Fibroblast of skin of scalp (primary cell): ENCODE measurements at regions not wholly inside any gene's neighbourhood (a gene's known extent, or its start where the extent isn't known, plus 50 kb on each side); places are given as distances from the start of the nearest gene placed in this dataset.
"Not testable (repeated sequence)": the region's sequence is repeated elsewhere in the genome, so short reads cannot be mapped to it uniquely, and the experiment has no call there.

ENCODE experiments used
- DNase-seq: peaks from one replicate; pipeline ENCODE4 v3.0.0-alpha.2; 2013

- no peak for DNase-seq
Measured at GRCh38 chr5:38645508-38645907, 89.1 kb upstream of the LIFR start.

- no peak for DNase-seq
Measured at GRCh38 chr5:38648703-38649291, 92.4 kb upstream of the LIFR start.

- DNase-seq = no peak
Measured at GRCh38 chr5:38650540-38650939, 94.1 kb upstream of the LIFR start.

DNA sequence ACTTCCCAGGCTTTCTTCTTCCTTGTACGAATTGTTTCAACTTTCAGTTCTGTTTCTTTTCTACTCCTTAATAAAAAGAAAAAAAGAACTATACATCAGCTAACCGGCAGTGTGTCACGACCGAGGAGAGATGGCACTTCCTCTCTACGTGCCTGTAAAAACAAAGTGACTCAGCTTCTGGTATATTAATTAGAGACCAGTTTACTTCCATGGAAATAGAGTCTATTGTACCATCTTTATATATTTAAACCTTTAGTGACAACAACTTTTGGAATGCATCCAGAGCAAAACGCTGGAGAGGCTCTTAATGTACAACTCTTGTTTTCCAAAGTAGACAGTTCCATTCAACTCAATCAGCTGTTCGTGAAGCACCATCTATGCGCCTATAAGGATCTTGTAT, 94.5 kb upstream of the LIFR start:
- peak; percentile 60 for DNase-seq

GRCh38 chr5:38651806-38652205, 95.4 kb upstream of the LIFR start:
- peak; percentile 77 for DNase-seq

- no peak for DNase-seq
Measured at GRCh38 chr5:38653389-38653788, 96.9 kb upstream of the LIFR start.

DNA sequence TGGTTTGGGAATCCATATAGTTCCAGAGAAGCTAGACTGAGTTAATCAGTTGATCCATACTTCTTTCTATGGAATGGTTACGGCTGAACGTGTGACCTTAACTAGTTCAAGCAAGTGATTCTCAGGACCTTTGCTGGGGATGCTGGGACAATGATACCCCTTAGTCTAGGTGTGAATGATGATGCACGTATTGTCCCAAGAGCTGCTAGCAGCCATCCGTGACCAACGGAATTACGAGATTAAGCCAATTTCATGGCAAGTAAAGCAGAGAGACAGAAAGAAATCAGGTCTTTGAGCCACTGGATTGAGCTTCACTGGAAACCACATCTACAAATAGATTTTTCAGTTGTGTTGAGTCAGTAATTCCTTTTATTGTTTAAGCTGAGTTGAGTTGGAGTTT, 99.2 kb upstream of the LIFR start:
- no peak for DNase-seq

GRCh38 chr5:38656568-38656967, 100.1 kb upstream of the LIFR start:
- DNase-seq = no peak

GRCh38 chr5:38657020-38657419, 100.6 kb upstream of the LIFR start:
- DNase-seq = no peak

- DNase-seq = no peak
Measured at GRCh38 chr5:38660194-38660668, 103.8 kb upstream of the LIFR start.

DNA sequence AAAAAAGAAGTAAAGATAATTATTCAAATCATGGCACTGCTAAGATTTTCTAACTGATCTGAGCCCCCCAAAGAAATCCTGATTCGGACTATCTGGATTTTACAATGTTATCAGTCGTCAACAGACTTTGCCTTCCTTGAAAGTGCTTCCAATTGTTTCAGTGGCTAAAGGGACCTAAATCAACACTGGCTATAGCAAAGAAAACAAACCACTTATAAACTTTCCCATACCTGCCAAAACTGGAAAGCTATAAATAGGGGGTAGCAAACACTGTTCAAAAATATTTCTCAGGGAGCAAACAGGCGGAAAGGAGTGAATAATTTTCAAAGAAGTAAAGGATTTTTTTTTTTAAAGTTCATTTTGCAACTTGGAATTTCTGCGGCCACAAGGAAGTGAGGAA, 105.6 kb upstream of the LIFR start:
- no peak for DNase-seq

DNA sequence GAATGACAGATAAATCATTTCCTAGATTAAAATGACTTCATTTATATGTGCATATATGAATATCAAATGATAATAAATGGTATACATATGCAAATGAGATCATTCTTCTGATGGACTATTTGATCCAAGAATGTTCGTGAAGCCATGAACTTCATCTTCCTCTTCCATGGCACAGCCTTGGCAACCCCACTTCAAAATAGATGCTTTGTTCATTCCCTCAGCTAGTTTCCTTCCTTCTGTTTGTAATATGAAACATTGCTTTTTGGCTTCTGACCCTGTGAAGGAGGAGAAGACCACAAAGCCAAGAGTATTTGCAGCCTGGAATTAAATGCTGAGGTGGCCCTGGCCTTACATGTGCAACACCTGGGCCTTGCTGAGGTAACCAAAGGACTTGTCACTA, 106.8 kb upstream of the LIFR start:
- DNase-seq = no peak

- DNase-seq = peak; percentile 50
Measured at GRCh38 chr5:38666668-38667498, 110.4 kb upstream of the LIFR start.

GRCh38 chr5:38667499-38667776, 111.0 kb upstream of the LIFR start:
- DNase-seq = no peak

DNA sequence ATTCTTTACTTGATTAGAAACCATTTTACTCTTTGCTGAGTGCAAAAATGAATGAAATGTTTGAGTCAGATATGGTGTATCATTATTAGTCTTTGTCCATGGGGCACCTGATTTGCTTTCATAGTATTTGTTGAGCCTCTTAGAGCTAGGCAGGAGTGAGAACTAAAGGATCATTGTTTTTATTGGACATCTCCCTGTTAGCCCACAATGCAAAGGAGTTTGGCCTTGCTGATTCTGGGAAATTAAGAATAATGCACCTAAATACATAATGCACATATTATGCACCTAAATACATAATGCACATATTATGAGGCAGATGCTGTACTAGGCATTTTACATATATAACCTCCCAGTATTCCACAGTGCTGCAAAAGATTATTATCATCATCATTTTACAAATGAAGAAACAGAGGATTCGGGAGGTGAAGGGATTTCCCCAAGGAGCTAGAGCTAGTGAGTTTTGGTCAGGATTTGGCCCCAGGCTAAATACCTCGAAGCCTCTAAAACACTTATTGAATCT, 113.0 kb upstream of the LIFR start:
- no peak for DNase-seq

- DNase-seq = no peak
Measured at GRCh38 chr5:38670066-38670465, 113.6 kb upstream of the LIFR start.

DNA sequence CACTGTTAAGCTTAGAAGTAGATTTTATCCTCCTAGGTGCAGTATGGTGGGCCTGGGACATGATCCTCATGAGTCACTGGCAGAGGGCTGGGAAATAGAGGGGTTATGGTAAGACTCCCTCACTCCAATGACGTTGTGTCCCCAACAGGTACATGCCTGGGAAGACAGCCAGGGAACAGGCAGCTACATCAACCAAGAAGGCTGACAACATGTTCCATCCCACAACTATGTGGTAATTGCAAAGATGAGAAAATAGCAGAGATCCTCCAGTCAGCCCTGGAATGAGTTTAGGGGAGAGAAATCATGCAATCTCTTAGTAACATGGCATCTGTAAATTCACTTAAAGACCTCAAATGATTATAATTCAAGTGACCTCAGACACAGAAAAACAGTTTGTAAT, 114.4 kb upstream of the LIFR start:
- DNase-seq = peak; percentile 62

GRCh38 chr5:38672059-38672788, 115.8 kb upstream of the LIFR start:
- peak; percentile 87 for DNase-seq

DNA sequence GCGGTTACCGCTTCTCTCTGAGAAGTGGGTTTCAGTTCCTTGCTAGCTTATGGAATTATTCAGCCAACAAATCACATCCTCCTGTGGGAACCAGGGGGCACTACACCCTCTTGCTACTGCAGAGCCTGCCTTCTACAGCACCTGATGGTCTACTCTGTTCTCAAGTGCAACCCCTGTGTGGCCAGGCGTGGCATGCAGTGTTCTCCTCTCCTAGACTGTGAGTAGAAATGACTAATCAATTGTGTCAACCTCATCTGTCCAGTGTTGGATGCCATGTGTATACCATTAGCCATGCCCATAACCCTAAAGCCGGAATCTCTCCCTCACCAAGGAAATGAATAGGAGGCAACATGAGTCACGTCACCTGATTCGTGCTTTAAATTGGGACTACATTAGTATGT, 117.2 kb upstream of the LIFR start:
- no peak for DNase-seq

- no peak for DNase-seq
Measured at GRCh38 chr5:38675443-38675842, 119.0 kb upstream of the LIFR start.

DNA sequence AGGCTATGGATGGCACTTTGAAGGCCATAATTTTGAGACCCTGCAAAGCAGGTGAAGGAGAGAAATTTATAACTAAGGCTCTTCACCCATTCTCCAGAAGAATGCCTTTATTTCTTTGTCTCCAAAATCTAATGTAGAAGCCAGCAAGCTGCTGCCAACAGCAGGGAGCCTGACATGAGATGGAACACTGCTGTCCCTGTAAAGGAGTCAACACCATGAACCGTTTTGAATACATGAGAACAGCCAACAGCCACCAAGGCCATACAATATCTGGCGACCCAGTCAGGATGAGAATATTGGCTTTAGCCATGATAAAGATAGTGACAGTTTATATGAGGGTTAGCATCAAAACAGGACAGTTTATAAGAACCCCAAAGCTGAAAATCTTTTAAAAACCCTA, 121.2 kb upstream of the LIFR start:
- DNase-seq = no peak

DNA sequence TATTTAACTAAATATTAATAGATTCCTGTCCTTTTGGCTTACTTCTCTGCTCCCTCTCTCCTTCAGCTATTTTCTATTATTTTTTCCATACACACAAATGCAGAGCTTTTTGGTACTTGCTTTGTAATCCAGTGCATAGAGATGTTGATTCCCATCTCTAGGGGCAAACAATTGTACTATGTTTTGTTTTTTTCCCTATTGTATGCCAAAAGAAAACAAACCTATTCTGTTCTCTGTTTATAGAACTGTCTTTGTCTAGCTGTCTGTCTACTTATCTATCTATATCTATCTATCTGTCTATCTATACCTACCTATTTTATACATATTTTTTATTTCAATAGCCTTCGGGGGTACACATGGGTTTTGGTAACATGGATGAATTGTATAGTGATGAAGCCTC, 121.6 kb upstream of the LIFR start:
- no peak for DNase-seq

DNA sequence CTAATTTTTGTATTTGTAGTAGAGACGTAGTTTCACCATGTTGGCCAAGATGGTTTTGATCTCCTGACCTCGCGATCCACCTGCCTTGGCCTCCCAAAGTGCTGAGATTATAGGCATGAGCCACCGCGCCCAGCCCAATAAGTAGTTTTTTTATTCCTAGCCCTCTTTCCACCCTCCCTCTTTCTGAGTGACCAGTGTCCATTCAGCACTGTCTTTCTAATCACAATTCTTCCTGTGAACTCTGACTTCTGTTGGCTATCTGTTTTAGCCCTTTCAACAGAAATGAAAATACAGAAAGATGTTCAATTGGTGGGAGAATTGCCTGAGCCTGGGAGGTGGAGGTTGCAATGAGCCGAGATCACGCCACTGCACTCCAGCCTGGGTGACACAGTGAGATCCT, 122.3 kb upstream of the LIFR start:
- DNase-seq = not testable (repeated sequence)
